GM18511 (cell line): ENCODE measurements at regions not wholly inside any gene's neighbourhood (a gene's known extent, or its start where the extent isn't known, plus 50 kb on each side); places are given as distances from the start of the nearest gene placed in this dataset.
"Not testable (repeated sequence)": the region's sequence is repeated elsewhere in the genome, so short reads cannot be mapped to it uniquely, and the experiment has no call there.

Source experiments
- ATAC-seq: cut with Tn5 transposase; IDR thresholded peaks from one replicate; pipeline ENCODE4 v1.9.1; 2021; ENCODE audit warnings: mild to moderate bottlenecking, moderate library complexity; ENCODE audit not compliant: unreplicated experiment

GRCh38 chr3:170814822-170815221, 55.2 kb downstream of the RPL22L1 start:
- no peak for ATAC-seq

DNA sequence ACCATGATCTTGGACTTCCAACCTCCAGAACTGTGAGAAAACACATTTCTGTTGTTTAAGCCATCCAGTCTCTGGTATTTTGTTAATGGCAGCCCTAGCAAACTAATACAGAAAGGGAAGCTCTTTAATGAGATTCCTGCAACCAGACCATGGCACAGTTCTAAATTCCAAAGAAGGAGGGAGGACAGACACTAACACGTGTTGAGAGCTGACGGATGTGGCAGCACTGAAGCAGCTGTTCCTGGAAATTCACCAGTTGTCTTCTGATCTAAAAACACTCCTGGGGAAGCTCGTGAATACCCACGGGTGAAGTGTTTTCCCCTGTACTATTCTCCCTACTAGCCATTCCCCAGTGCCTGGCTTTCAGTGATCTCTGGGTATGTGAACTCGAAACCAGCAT, 56.7 kb downstream of the RPL22L1 start:
- ATAC-seq: no peak

DNA sequence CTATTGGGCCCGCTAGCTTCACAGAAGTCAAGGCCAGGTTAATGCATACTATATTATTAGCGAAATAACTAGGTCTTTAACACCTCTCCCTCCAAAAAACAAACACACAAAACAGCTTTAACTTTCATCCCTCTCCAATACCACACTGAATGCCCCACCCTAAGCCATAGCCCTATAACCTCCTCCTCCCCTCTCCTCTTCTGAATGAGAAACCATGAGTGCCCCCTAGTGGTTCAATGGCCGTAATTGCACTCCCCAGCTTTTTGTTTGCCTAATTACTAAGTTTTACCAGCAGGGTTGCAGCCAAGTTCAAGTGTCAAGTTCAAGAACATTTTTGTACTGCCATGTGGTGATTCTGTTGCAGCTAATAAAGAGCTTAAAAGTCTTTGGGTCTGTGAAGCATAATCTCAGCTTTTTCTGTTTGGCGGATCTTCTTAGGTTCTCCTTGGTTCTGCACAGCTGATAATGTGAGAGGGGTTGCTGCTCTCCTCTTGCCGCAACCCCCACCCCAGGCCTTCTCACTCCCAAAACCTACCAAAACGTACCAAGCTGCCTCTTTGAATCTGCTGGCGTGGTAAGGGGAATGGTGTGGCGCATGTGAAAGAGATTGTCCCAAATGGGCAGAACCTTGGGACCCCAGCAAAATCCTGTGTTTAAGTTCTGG, 57.9 kb downstream of the RPL22L1 start:
- peak; percentile 84 for ATAC-seq

GRCh38 chr3:170811515-170811914, 58.5 kb downstream of the RPL22L1 start:
- no peak for ATAC-seq

DNA sequence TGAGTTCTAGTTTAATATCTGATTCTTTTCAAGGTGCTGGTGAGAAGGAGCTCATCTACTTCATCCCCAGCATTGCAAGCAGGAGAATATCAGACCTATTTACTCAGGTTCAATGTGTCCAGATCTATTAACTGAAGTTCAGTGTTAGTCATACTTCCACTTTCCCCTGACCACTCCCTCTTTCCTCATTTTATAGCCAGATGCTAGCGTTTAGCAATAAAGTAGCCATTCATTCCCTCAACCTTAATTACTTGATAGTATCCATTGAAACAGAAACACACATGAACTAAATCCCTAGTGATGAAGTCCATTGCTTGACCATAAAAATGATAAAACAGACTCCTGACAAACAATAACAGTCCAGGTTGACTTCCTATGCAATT, 60.0 kb downstream of the RPL22L1 start:
- no peak for ATAC-seq

DNA sequence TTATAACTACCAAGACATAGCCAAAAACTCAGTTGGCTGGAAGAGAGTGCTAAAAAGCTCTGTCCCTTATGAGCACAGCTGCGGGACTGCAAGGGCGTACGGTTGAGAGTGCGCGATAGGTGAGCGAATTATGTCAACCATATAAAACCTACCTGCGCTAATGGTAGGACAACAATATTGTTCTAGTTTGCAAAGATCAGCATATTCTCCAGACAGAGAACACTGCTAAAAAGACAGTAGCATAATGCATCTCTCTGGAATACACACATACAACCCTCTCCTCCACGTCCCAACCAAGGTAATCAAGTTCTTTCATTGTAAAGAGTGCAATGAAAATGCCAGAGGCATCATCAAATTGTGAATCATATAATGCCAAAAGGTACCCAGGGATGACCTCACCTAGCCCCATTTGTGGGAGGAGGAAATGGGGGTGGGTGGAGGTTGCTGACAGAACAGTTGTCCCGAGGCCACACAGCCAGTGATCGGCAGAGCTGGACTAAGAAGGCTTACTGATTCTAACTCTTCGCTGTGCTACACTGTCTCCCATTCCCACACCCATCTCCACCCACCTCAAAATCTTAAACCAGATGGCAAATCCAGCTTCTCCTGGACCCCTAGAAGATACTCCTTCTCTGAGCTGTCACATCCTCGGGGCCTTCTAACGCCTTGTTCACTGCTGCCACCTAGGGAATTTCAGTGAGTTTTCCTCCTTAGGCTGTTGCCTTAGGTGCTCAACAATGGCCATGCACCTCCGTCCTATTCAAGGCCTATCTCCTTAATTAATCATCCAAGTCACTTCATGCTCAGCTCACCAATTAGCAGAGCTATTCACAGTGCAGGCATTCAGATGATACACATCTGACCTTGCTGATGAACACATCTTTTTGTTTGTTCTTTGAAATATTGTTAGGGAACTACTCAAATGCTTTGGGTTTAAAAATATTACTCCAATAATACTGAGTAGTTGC, 60.7 kb downstream of the RPL22L1 start:
- no peak for ATAC-seq

DNA sequence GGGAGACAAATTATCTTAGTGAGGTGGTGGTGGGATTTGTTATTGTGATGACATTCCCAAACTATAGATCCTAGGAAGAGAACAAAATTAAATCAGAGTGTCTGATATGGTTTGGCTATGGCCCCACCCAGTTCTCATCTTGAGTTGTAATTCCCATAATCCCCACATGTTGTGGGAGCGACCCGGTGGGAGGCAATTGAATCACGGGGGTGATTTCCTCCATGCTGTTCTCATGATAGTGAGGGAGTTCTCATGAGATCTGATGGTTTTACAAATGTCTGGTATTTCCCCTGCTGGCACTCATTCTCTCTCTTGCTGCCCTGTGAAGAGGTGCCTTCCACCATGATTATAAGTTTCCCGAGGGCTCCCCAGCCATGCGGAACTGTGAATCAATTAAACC, 62.0 kb downstream of the RPL22L1 start:
- ATAC-seq: no peak

- ATAC-seq: no peak
These were observed 63.3 kb downstream of the RPL22L1 start for GRCh38 chr3:170806676-170807075.

GRCh38 chr3:170806141-170806540, 63.9 kb downstream of the RPL22L1 start:
- no peak for ATAC-seq

GRCh38 chr3:170805296-170805695, 64.7 kb downstream of the RPL22L1 start:
- not testable (repeated sequence) for ATAC-seq

DNA sequence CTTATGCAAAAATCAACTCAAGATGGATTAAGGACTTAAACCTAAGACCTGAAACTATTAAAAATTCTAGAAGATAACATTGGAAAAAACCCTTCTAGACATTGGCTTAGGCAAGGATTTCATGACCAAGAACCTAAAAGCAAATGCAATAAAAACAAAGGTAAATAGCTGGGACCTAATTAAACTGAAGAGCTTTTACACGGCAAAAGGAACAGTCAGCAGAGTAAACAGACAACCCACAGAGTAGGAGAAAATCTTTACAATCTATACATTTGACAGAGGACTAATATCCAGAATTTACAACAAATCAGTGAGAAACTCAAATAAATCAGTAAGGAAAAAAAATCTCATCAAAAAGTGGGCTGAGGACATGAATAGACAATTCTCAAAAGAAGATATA, 65.4 kb downstream of the RPL22L1 start:
- ATAC-seq: not testable (repeated sequence)

DNA sequence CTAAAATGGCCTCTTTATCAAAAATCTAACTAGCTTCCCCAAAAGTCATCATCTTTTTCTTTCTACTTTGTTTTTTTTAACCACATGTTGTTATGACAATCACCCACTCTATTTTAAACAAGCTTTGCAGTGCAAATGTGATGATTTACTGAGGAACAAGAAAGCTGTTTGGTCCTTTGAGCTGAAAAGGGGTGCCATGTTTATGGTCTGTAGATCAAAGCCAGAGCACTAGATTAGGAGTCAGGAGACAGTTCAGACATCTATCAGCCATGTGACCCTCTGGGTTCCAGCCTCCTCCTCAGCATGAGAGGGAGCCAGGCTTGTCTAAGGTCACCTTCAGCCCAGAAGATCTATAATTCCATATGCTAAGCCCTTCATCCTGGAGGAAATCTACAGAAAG, 65.9 kb downstream of the RPL22L1 start:
- no peak for ATAC-seq

- no peak for ATAC-seq
These were observed 67.5 kb downstream of the RPL22L1 start for GRCh38 chr3:170802164-170803151.

GRCh38 chr3:170801597-170801996, 68.4 kb downstream of the RPL22L1 start:
- no peak for ATAC-seq

- not testable (repeated sequence) for ATAC-seq
These were observed 69.7 kb downstream of the RPL22L1 start for GRCh38 chr3:170800275-170800674.

DNA sequence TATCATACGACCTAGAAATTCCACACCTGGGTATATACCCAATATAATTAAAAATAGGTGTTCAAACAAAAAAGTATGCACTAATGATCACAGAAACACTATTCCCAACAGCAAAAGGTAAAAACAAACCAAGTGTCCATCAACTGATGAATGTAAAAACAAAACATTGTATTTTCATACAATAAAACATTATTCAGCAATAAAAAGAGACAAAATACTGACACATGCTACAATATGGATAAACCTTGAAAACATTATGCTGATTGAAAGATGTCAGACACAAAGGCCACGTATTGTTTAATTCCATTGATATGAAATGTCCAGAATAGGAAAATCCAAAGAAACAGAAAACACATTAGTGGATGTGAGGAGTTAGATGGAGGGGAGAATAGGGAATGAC, 71.0 kb downstream of the RPL22L1 start:
- ATAC-seq: no peak

DNA sequence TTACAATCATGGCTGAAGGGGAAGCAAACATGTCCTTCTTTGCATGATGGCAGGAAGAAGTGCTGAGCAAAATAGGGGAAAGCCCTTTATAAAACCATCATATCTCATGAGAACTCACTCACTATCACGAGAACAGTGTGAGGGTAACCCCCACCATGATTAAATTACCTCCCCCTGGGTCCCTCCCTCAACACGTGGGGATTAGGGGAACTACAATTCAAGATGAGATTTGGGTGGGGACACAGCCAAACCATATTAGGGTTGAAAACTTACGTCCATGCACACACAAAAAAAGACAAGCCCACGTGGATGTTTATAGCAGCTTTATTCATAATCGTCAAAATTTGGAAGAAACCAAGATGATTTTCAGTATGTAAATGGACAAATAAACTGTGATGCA, 72.3 kb downstream of the RPL22L1 start:
- ATAC-seq: no peak

DNA sequence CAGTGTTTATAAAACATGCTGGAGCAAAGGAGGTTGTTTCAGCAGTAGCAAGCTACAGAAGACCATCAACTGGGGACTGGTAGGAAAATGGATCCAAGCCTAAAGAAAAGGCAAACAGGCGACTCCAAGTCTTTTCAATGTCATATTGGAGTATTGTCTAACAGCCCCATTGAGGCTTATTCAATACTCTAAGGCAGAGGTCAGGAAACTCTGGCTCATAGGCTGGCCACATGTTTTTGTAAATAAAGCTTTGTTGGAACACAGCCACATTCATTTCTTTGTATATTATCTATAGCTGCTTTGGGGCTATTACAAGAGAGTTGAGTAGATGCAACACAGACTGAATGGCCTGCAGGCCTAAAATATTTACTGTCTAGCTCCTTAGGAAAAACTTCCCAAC, 77.5 kb downstream of the RPL22L1 start:
- no peak for ATAC-seq

DNA sequence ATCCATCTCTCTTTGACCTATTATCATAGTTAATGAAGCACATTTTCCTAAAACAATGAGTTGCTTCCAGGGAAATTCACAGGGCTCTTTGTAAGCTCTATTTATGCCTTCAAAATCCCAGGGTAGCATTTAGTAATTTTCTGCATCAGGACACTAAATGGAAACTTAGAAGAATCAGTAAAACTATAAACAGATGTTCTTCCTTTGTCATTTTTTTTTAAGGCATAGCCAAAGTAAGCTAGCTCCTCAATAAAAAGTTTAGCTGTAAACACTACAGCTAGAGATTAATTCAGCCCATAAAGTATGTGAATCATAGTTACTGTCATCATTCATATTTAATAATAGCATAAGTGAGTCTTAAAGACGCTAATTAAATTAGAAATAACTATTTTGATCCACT, 79.3 kb downstream of the RPL22L1 start:
- ATAC-seq: no peak

DNA sequence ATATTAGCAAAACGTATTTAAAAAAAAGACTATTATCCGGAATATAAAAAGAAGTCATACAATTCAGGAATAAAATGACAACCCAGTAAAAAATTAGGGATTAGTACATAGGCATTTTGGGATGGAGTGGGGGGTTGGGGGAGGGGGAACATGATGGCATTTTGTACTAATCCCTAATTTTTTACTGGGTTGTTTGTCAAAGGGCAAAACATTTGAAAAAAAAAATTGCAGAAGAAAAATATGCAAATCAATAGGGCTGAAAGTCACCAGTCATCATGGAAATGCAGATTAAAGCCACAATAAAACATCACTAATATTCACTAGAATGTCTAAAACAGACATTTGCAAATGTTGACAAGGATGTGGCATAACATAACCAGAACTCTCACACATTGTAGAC, 82.5 kb downstream of the RPL22L1 start:
- no peak for ATAC-seq

- no peak for ATAC-seq
These were observed 84.5 kb downstream of the RPL22L1 start for GRCh38 chr3:170785454-170785853.
